SK-N-SH (cell line): ENCODE measurements at regions not wholly inside any gene's neighbourhood (a gene's known extent, or its start where the extent isn't known, plus 50 kb on each side); places are given as distances from the start of the nearest gene placed in this dataset.

Experiments used
- CTCF ChIA-PET: fragments of 300-600, 350-600 bp; formaldehyde crosslinking; extraction: SDS; loops from one replicate; lab custom pipeline; 2021; lab: Yijun Ruan, JAX
- POLR2A ChIA-PET: fragments of 350-600 bp; sonication (Branson Sonifier 250); formaldehyde crosslinking; extraction: SDS; loops from one replicate; lab custom pipeline; 2020; ENCODE audit warnings: antibody characterized with exemption, inconsistent platforms; lab: Yijun Ruan, JAX
- DNase-seq: peaks from one replicate; pipeline ENCODE4 v3.0.0; 2012
- H2AFZ ChIP-seq: fragments of 200-600 bp; sonication (generic); 2 replicates; pipeline ENCODE4 v1.8.1; 2016; ENCODE audit warnings: antibody characterized with exemption, mild to moderate bottlenecking, low read depth
- H3F3A ChIP-seq: fragments of 200-600 bp; sonication (generic); replicated peaks from 2 replicates; pipeline ENCODE3; 2016; ENCODE audit warnings: antibody characterized with exemption, mild to moderate bottlenecking; ENCODE audit not compliant: insufficient read depth
- H3K27ac ChIP-seq, 2 experiments: fragments of 200-500 bp in 1 of 2; fragments of 200-600 bp in 1 of 2; sonication (Bioruptor generic) in 1 of 2; sonication (generic), shearing (Covaris generic) in 1 of 2; 2 replicates each; pipeline versions ENCODE4 v1.5.1 to v1.6.1; 2014 to 2016; ENCODE audit warnings: low read depth in 2 of 2, inconsistent platforms in 1 of 2, low read length in 1 of 2, mild to moderate bottlenecking in 1 of 2, mixed read lengths in 1 of 2
- H3K27me3 ChIP-seq: fragments of 200-600 bp; sonication (generic), shearing (Covaris generic); 2 replicates; pipeline ENCODE4 v1.6.1; 2016; ENCODE audit warnings: mixed run types; ENCODE audit not compliant: insufficient read depth
- H3K36me3 ChIP-seq, 2 experiments: fragments of 200-500 bp in 1 of 2; fragments of 200-600 bp in 1 of 2; sonication (Bioruptor generic) in 1 of 2; sonication (generic) in 1 of 2; replicated peaks in 1 of 2; 2 replicates each; pipeline versions ENCODE3 to v1.5.1; 2014 to 2016; ENCODE audit warnings: low read length in 1 of 2, mild to moderate bottlenecking in 1 of 2; ENCODE audit not compliant: insufficient read depth in 2 of 2, control insufficient read depth in 1 of 2
- H3K4me1 ChIP-seq, 2 experiments: fragments of 200-500 bp in 1 of 2; fragments of 200-600 bp in 1 of 2; sonication (Bioruptor generic) in 1 of 2; sonication (generic), shearing (Covaris generic) in 1 of 2; 2 replicates each; pipeline versions ENCODE4 v1.5.1 to v1.6.1; 2014 to 2016; ENCODE audit warnings: low read depth in 1 of 2, low read length in 1 of 2, mixed run types in 1 of 2; ENCODE audit not compliant: insufficient read depth in 2 of 2, control insufficient read depth in 1 of 2
- H3K4me2 ChIP-seq: fragments of 200-600 bp; sonication (generic), shearing (Covaris generic); 2 replicates; pipeline ENCODE4 v1.6.1; 2017; ENCODE audit warnings: mixed run types
- H3K4me3 ChIP-seq, 2 experiments: fragments of 200-500 bp in 1 of 2; fragments of 200-600 bp in 1 of 2; sonication (Bioruptor generic) in 1 of 2; sonication (generic), shearing (Covaris generic) in 1 of 2; 2 replicates each; pipeline versions ENCODE4 v1.5.1 to v1.8.1; 2014 to 2016; ENCODE audit warnings: low read depth in 2 of 2, inconsistent platforms in 1 of 2, low read length in 1 of 2, mild to moderate bottlenecking in 1 of 2, mixed read lengths in 1 of 2, moderate library complexity in 1 of 2
- H3K79me2 ChIP-seq: fragments of 200-600 bp; sonication (generic); 2 replicates; pipeline ENCODE4 v1.8.1; 2017; ENCODE audit warnings: mild to moderate bottlenecking; ENCODE audit not compliant: insufficient read depth
- H3K9ac ChIP-seq: fragments of 200-600 bp; sonication (generic); 2 replicates; pipeline ENCODE4 v1.6.1; 2017; ENCODE audit warnings: mixed run types
- H3K9me2 ChIP-seq: fragments of 200-600 bp; sonication (generic); 2 replicates; pipeline ENCODE4 v1.6.1; 2017; ENCODE audit warnings: mixed run types
- H3K9me3 ChIP-seq: fragments of 200-600 bp; sonication (generic); 2 replicates; pipeline ENCODE4 v1.6.1; 2017; ENCODE audit warnings: mixed run types, mild to moderate bottlenecking, moderate library complexity
- H4K20me1 ChIP-seq: fragments of 200-600 bp; sonication (generic); 2 replicates; pipeline ENCODE4 v1.6.1; 2017; ENCODE audit warnings: mild to moderate bottlenecking, mixed run types; ENCODE audit not compliant: insufficient read depth
- CTCF ChIP-seq: fragments of 200-600 bp; sonication (generic); IDR thresholded peaks from 2 replicates; pipeline ENCODE4 v1.6.1; 2017; ENCODE audit warnings: antibody characterized with exemption, mild to moderate bottlenecking, moderate library complexity
- EP300 ChIP-seq, 2 experiments: IDR thresholded peaks; 2 replicates each; pipeline versions ENCODE4 v1.4.0 to v1.6.1; 2012; ENCODE audit warnings: borderline replicate concordance in 1 of 2, low read depth in 1 of 2, low read length in 1 of 2
- FOSL2 ChIP-seq: IDR thresholded peaks from 2 replicates; pipeline ENCODE4 v1.4.0; 2012; ENCODE audit warnings: low read depth, mild to moderate bottlenecking, moderate library complexity, borderline replicate concordance
- FOXJ3 ChIP-seq: sonication (generic); formaldehyde crosslinking; IDR thresholded peaks from 2 replicates; pipeline ENCODE4 v1.5.1; 2020; ENCODE audit warnings: mild to moderate bottlenecking, missing genetic modification reagents
- FOXM1 ChIP-seq: IDR thresholded peaks from 2 replicates; pipeline ENCODE4 v1.4.0; 2012; ENCODE audit warnings: low read depth, mild to moderate bottlenecking
- IRF3 ChIP-seq: fragments of 150-350 bp; IDR thresholded peaks from 2 replicates; pipeline ENCODE4 v1.6.1; 2016; ENCODE audit warnings: mild to moderate bottlenecking, low read depth, low read length
- MXI1 ChIP-seq: IDR thresholded peaks from 2 replicates; pipeline ENCODE4 v1.6.1; 2012; ENCODE audit warnings: mild to moderate bottlenecking, low read depth, low read length, improper control_type of control experiment
- NFIC ChIP-seq: IDR thresholded peaks from 2 replicates; pipeline ENCODE4 v1.4.0; 2012; ENCODE audit warnings: borderline replicate concordance
- POLR2AphosphoS5 ChIP-seq: IDR thresholded peaks from 2 replicates; pipeline ENCODE4 v1.6.1; 2012; ENCODE audit warnings: low read depth, low read length
- RXRA ChIP-seq: IDR thresholded peaks from 2 replicates; pipeline ENCODE4 v1.4.0; 2012; ENCODE audit warnings: low read depth, mild to moderate bottlenecking, borderline replicate concordance
- SIN3A ChIP-seq: IDR thresholded peaks from 2 replicates; pipeline ENCODE4 v1.6.1; 2012; ENCODE audit warnings: low read depth, mild to moderate bottlenecking, low read length, moderate library complexity, borderline replicate concordance
- TAF1 ChIP-seq: IDR thresholded peaks from 2 replicates; pipeline ENCODE4 v1.6.1; 2012; ENCODE audit warnings: low read depth, mild to moderate bottlenecking, low read length, moderate library complexity, borderline replicate concordance
- TCF12 ChIP-seq: IDR thresholded peaks from 2 replicates; pipeline ENCODE4 v1.4.0; 2012
- TEAD4 ChIP-seq: IDR thresholded peaks from 2 replicates; pipeline ENCODE4 v1.4.0; 2012; ENCODE audit warnings: mild to moderate bottlenecking, borderline replicate concordance; ENCODE audit not compliant: insufficient read depth
- YY1 ChIP-seq: IDR thresholded peaks from 2 replicates; pipeline ENCODE4 v1.4.0; 2012; ENCODE audit warnings: low read depth, mild to moderate bottlenecking
- WGBS: methylation state at CpG from one replicate; pipeline ENCODE4 v1.1.6; 2017; ENCODE audit warnings: low lambda C conversion rate; 5-methylcytosine and 5-hydroxymethylcytosine counted together
- TF ChIP-seq, protein P1 (sequence below): fragments of 150-350 bp; IDR thresholded peaks from 2 replicates; pipeline ENCODE4 v1.6.1; 2017; ENCODE audit warnings: antibody characterized with exemption, low read length, low read depth, borderline replicate concordance
- TF ChIP-seq, protein P2 (sequence below): IDR thresholded peaks from 2 replicates; pipeline ENCODE4 v1.4.0; 2012; ENCODE audit warnings: low read depth, borderline replicate concordance

- TF ChIP-seq CTCF (no peak), SIN3A (no peak), MXI1 (no peak), RXRA (no peak), YY1 (no peak)
- TF ChIP-seq, protein P1, sequence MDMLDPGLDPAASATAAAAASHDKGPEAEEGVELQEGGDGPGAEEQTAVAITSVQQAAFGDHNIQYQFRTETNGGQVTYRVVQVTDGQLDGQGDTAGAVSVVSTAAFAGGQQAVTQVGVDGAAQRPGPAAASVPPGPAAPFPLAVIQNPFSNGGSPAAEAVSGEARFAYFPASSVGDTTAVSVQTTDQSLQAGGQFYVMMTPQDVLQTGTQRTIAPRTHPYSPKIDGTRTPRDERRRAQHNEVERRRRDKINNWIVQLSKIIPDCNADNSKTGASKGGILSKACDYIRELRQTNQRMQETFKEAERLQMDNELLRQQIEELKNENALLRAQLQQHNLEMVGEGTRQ, result no peak
These were observed 752.6 kb upstream of the ID2 start (continued) for GRCh38 chr2:7929281-7929680.

- H3K9me2 ChIP-seq, result no peaks in the 10 kb centered on the region
- CTCF ChIA-PET, result interaction anchor here (0.6 kb wide), 1 partner anchor 609 kb away, joined by 3 read pairs; no protein-coding TSS in a partner anchor
- H3K27me3 ChIP-seq, result no peaks in the 10 kb centered on the region
- WGBS, result 71% methylated on average over 13 of the region's 13 CpGs
- no peaks in the 10 kb centered on the region for H3K79me2 ChIP-seq
- TF ChIP-seq EP300 (IDR thresholded peaks at IDR 0.05; ENCODE audit: borderline replicate concordance in 1 of 2, low read depth in 1 of 2, low read length in 1 of 2), result no peak
- H3K9ac ChIP-seq, result no peak overlapping the region
- no peak overlapping the region for H3K4me2 ChIP-seq
- H2AFZ ChIP-seq, result no peak overlapping the region
- no peak for DNase-seq
- H3K36me3 ChIP-seq, result no peaks in the 10 kb centered on the region
- no peak overlapping the region for H3K27ac ChIP-seq
- no peaks in the 10 kb centered on the region for H4K20me1 ChIP-seq
- H3K9me3 ChIP-seq, result no peaks in the 10 kb centered on the region
- POLR2A ChIA-PET, result no interaction called here
- no peak overlapping the region for H3K4me3 ChIP-seq
- H3K4me1 ChIP-seq, result no peaks in the 10 kb centered on the region
- no peaks in the 10 kb centered on the region for H3F3A ChIP-seq
These were observed 750.8 kb upstream of the ID2 start for GRCh38 chr2:7930800-7931635.

DNA sequence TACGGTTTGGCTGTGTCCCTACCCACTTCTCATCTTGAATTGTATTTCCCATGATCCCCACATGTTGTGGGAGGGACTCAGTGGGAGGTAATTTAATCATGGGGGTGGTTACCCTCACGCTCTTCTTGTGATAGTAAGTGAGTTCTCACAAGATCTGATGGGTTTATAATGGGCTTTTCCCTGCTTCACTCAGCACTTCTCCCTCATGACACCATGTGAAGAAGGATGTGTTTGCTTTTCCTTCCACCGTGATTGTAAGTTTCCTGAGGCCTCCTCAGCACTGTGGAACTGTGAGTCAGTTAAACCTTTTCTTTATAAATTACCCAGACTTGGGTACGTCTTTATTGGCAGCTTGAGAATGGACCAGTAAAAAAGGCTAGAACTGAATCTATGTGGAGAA is 750.0 kb upstream of the ID2 start:
- H3K9me3 ChIP-seq, result no peaks in the 10 kb centered on the region
- no peak overlapping the region for H3K27ac ChIP-seq
- DNase-seq, result no peak
- no peaks in the 10 kb centered on the region for H3K27me3 ChIP-seq
- 53% methylated on average over 4 of the region's 4 CpGs for WGBS
- H4K20me1 ChIP-seq, result no peaks in the 10 kb centered on the region
- H3K79me2 ChIP-seq, result no peaks in the 10 kb centered on the region
- H3K4me1 ChIP-seq, result no peaks in the 10 kb centered on the region
- no peaks in the 10 kb centered on the region for H3K36me3 ChIP-seq
- H3F3A ChIP-seq, result no peaks in the 10 kb centered on the region
- no peak overlapping the region for H3K4me2 ChIP-seq
- POLR2A ChIA-PET, result no interaction called here
- TF ChIP-seq POLR2AphosphoS5, result no peak
- TF ChIP-seq TEAD4, result no peak
- TF ChIP-seq TAF1, result no peak
- no peak for TF ChIP-seq FOSL2
- TF ChIP-seq, protein P2, sequence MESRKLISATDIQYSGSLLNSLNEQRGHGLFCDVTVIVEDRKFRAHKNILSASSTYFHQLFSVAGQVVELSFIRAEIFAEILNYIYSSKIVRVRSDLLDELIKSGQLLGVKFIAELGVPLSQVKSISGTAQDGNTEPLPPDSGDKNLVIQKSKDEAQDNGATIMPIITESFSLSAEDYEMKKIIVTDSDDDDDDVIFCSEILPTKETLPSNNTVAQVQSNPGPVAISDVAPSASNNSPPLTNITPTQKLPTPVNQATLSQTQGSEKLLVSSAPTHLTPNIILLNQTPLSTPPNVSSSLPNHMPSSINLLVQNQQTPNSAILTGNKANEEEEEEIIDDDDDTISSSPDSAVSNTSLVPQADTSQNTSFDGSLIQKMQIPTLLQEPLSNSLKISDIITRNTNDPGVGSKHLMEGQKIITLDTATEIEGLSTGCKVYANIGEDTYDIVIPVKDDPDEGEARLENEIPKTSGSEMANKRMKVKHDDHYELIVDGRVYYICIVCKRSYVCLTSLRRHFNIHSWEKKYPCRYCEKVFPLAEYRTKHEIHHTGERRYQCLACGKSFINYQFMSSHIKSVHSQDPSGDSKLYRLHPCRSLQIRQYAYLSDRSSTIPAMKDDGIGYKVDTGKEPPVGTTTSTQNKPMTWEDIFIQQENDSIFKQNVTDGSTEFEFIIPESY, result no peak
- no peak for TF ChIP-seq IRF3
- no peak for TF ChIP-seq FOXM1
- no peak for TF ChIP-seq FOXJ3 (CRISPR knock-in tag)
- TF ChIP-seq TCF12, result no peak
- no peak for TF ChIP-seq NFIC
- TF ChIP-seq, all 33 proteins: peak for 0
- Histone ChIP-seq H3K9ac (no peak overlapping the region), H2AFZ (no peak overlapping the region), H3K9me2 (no peaks in the 10 kb centered on the region), H3K4me3 (no peak overlapping the region)
- CTCF ChIA-PET, result no interaction called here
